IMR-90 (cell line): ENCODE measurements at regions not wholly inside any gene's neighbourhood (a gene's known extent, or its start where the extent isn't known, plus 50 kb on each side); places are given as distances from the start of the nearest gene placed in this dataset.
A peak's percentile ranks its signal among the peaks of the same experiment; 100 is the strongest.

Experiments used
- ATAC-seq: fragments of 200-7000 bp; cut with Tn5 transposase; 2 replicates; pipeline ENCODE4 v1.9.1; 2020; ENCODE audit warnings: low read depth, mild to moderate bottlenecking, moderate library complexity
- BruUV-seq: library from RNA; stranded (reverse); fragments of 400-500 nt; replicated peaks from 2 replicates; lab custom pipeline; 2021; lab: Mats Ljungman, UMichigan
- CTCF ChIA-PET: fragments of 300-600 bp; formaldehyde crosslinking; extraction: SDS; loops from one replicate; lab custom pipeline; 2021; ENCODE audit warnings: antibody characterized with exemption; lab: Yijun Ruan, JAX
- POLR2A ChIA-PET: fragments of 300-600 bp; sonication (Branson Sonifier 250); formaldehyde crosslinking; loops from one replicate; lab custom pipeline; 2022; ENCODE audit warnings: antibody characterized with exemption; ENCODE audit not compliant: unreplicated experiment; lab: Charles Lee
- DNase-seq: peaks from one replicate; pipeline ENCODE4 v3.0.0; 2013
- H2AFZ ChIP-seq: replicated peaks from 2 replicates; pipeline ENCODE3; 2013; ENCODE audit warnings: low read length, mild to moderate bottlenecking; ENCODE audit not compliant: poor library complexity
- H2AK5ac ChIP-seq: 2 replicates; pipeline ENCODE4 v1.6.1; 2013; ENCODE audit warnings: low read depth, low read length, inconsistent platforms
- H2AK9ac ChIP-seq: replicated peaks from 2 replicates; pipeline ENCODE3; 2013; ENCODE audit warnings: mild to moderate bottlenecking, low read depth, low read length, moderate library complexity; ENCODE audit not compliant: poor library complexity
- H2BK120ac ChIP-seq: 2 replicates; pipeline ENCODE4 v1.6.1; 2013; ENCODE audit warnings: low read depth, low read length, inconsistent platforms
- H2BK15ac ChIP-seq: 3 replicates; pipeline ENCODE4 v1.6.1; 2013; ENCODE audit warnings: low read depth, low read length, inconsistent platforms
- H2BK20ac ChIP-seq: 2 replicates; pipeline ENCODE4 v1.6.1; 2013; ENCODE audit warnings: low read depth, mild to moderate bottlenecking, inconsistent platforms, low read length, moderate library complexity
- H2BK5ac ChIP-seq: 2 replicates; pipeline ENCODE4 v1.6.1; 2013; ENCODE audit warnings: mild to moderate bottlenecking, low read depth, low read length, inconsistent platforms; ENCODE audit not compliant: poor library complexity, severe bottlenecking
- H3K14ac ChIP-seq: replicated peaks from 2 replicates; pipeline ENCODE4 v1.6.1; 2013; ENCODE audit warnings: low read depth, low read length, inconsistent platforms
- H3K18ac ChIP-seq: 2 replicates; pipeline ENCODE4 v1.6.1; 2013; ENCODE audit warnings: low read depth, low read length, control low read depth
- H3K23ac ChIP-seq: 2 replicates; pipeline ENCODE4 v1.6.1; 2013; ENCODE audit warnings: low read depth, low read length, inconsistent platforms
- H3K27ac ChIP-seq: 2 replicates; pipeline ENCODE4 v1.5.1; 2013; ENCODE audit warnings: mild to moderate bottlenecking, control low read depth, low read length; ENCODE audit not compliant: insufficient read depth
- H3K27me3 ChIP-seq: 2 replicates; pipeline ENCODE4 v1.6.1; 2013; ENCODE audit warnings: low read length; ENCODE audit not compliant: control insufficient read depth, insufficient read depth
- H3K36me3 ChIP-seq: 2 replicates; pipeline ENCODE4 v1.6.1; 2013; ENCODE audit warnings: low read length, mixed read lengths; ENCODE audit not compliant: control insufficient read depth, insufficient read depth
- H3K4ac ChIP-seq: 2 replicates; pipeline ENCODE4 v1.6.1; 2013; ENCODE audit warnings: low read depth, low read length, inconsistent platforms
- H3K4me1 ChIP-seq: 2 replicates; pipeline ENCODE4 v1.6.1; 2013; ENCODE audit warnings: low read length, mixed read lengths; ENCODE audit not compliant: control insufficient read depth, insufficient read depth
- H3K4me2 ChIP-seq: 2 replicates; pipeline ENCODE4 v1.6.1; 2013; ENCODE audit warnings: low read depth, mild to moderate bottlenecking, control low read depth, low read length, moderate library complexity
- H3K4me3 ChIP-seq: 2 replicates; pipeline ENCODE4 v1.5.1; 2013; ENCODE audit warnings: low read depth, mild to moderate bottlenecking, control low read depth, low read length, moderate library complexity; ENCODE audit not compliant: insufficient read depth
- H3K56ac ChIP-seq: 2 replicates; pipeline ENCODE4 v1.6.1; 2013; ENCODE audit warnings: low read length, inconsistent platforms; ENCODE audit not compliant: insufficient read depth; ENCODE audit errors: extremely low read depth
- H3K79me1 ChIP-seq, 2 experiments: 2 replicates each; pipeline ENCODE4 v1.6.1; 2013; ENCODE audit warnings: low read length in 2 of 2, inconsistent platforms in 1 of 2, low read depth in 1 of 2
- H3K9ac ChIP-seq: 2 replicates; pipeline ENCODE4 v1.6.1; 2013; ENCODE audit warnings: low read depth, low read length, control low read depth
- H3K9me1 ChIP-seq: 2 replicates; pipeline ENCODE4 v1.6.1; 2013; ENCODE audit warnings: low read length, inconsistent platforms; ENCODE audit not compliant: insufficient read depth
- H3K9me3 ChIP-seq: 2 replicates; pipeline ENCODE4 v1.6.1; 2013; ENCODE audit warnings: low read length; ENCODE audit not compliant: control insufficient read depth, insufficient read depth
- H4K20me1 ChIP-seq: 2 replicates; pipeline ENCODE4 v1.6.1; 2013; ENCODE audit warnings: low read length, inconsistent platforms; ENCODE audit not compliant: insufficient read depth
- H4K5ac ChIP-seq: 2 replicates; pipeline ENCODE4 v1.6.1; 2013; ENCODE audit warnings: mild to moderate bottlenecking, low read depth, low read length, control low read depth
- H4K8ac ChIP-seq, 2 experiments: 2 replicates each; pipeline ENCODE4 v1.6.1; 2013; ENCODE audit warnings: low read depth in 2 of 2, low read length in 2 of 2, control low read depth in 1 of 2, inconsistent platforms in 1 of 2
- H4K91ac ChIP-seq: 2 replicates; pipeline ENCODE4 v1.6.1; 2013; ENCODE audit warnings: low read depth, low read length, inconsistent platforms; ENCODE audit not compliant: insufficient read depth
- BHLHE40 ChIP-seq: fragments of 150-350 bp; IDR thresholded peaks from 2 replicates; pipeline ENCODE4 v1.6.1; 2016; ENCODE audit warnings: mild to moderate bottlenecking, low read depth, low read length
- CTCF ChIP-seq: conservative IDR thresholded peaks from 2 replicates; pipeline ENCODE4 v1.5.1; 2012; ENCODE audit warnings: mild to moderate bottlenecking, low read depth, low read length, improper control_type of control experiment
- WGBS, 2 experiments: methylation state at CpG; one replicate each; pipeline versions ENCODE4 v1.1.5 to v1.1.7; 2013; ENCODE audit warnings: missing lambda C conversion rate in 2 of 2; ENCODE audit not compliant: insufficient read length in 1 of 2; ENCODE audit errors: extremely low coverage in 2 of 2; 5-methylcytosine and 5-hydroxymethylcytosine counted together
- dilution Hi-C: fragments of 300-500 bp; cut with HindIII; formaldehyde crosslinking; loops from one replicate; pipeline ENCODE4 v1.14.3; 2018; ENCODE audit warnings: low sequenced_read_pairs; ENCODE audit not compliant: unreplicated experiment
- in situ Hi-C: fragments of 300-500 bp; cut with MboI; formaldehyde crosslinking; loops from 3 replicates; pipeline ENCODE4 v1.14.3; 2019; ENCODE audit warnings: low sequenced_read_pairs, inconsistent platforms, mixed read lengths
- intact Hi-C: fragments of 100-400 bp; cut with micrococcal nuclease; formaldehyde crosslinking; loops from 2 replicates; pipeline ENCODE4 v1.10.0; 2022

GRCh38 chr15:77774350-77774749, 141.6 kb upstream of the LINGO1 start:
- 0 out of 2 replicates have a peak, but pooled peaks cover 3% of the 10 kb centered on the region for H3K9me3 ChIP-seq
- no peak overlapping the region for H4K91ac ChIP-seq
- peak overlapping the region; percentile 28 for H2AK9ac ChIP-seq
- no peak overlapping the region for H4K5ac ChIP-seq
- in situ Hi-C loops (no loop called here), dilution Hi-C loops (no loop called here), intact Hi-C loops (no loop called here)
- BruUV-seq = no TSS peak
- H3K9me1 ChIP-seq = no peaks in the 10 kb centered on the region
- POLR2A ChIA-PET = no interaction called here
- H3K27ac ChIP-seq = no peak overlapping the region
- no peak overlapping the region for H3K9ac ChIP-seq
- H2BK120ac ChIP-seq = no peak overlapping the region
- TF ChIP-seq CTCF = no peak
- no peak for TF ChIP-seq BHLHE40
- no peaks in the 10 kb centered on the region for H3K4me1 ChIP-seq
- ATAC-seq (no peak), DNase-seq (no peak)
- no peaks in the 10 kb centered on the region for H3K36me3 ChIP-seq
- no peak overlapping the region for H4K8ac ChIP-seq
- no peak overlapping the region for H3K56ac ChIP-seq
- H4K20me1 ChIP-seq = no peaks in the 10 kb centered on the region
- no peak overlapping the region for H3K4ac ChIP-seq
- H3K27me3 ChIP-seq = peaks cover 39% of the 10 kb centered on the region
- H2BK15ac ChIP-seq = no peak overlapping the region
- CTCF ChIA-PET = no interaction called here
- H2AFZ ChIP-seq = no peak overlapping the region
- no peak overlapping the region for H2AK5ac ChIP-seq
- no peak overlapping the region for H3K4me2 ChIP-seq
- H3K79me1 ChIP-seq = no peaks in the 10 kb centered on the region
- H3K23ac ChIP-seq = no peak overlapping the region
- no peak overlapping the region for H3K14ac ChIP-seq
- 57% methylated on average over 7 of the region's 8 CpGs; no CpG with 5 or more reads in 1 of the 2 experiments for WGBS, 2 experiments
- no peak overlapping the region for H2BK5ac ChIP-seq
- no peak overlapping the region for H3K18ac ChIP-seq
- no peak overlapping the region for H3K4me3 ChIP-seq
- H2BK20ac ChIP-seq = no peak overlapping the region
